Body of pancreas (tissue), 4 donors: ENCODE measurements at regions not wholly inside any gene's neighbourhood (a gene's known extent, or its start where the extent isn't known, plus 50 kb on each side); places are given as distances from the start of the nearest gene placed in this dataset.

Experiments used
- CTCF ChIP-seq, 7 experiments: fragments of 450-650 bp in 4 of 7; fragments of 200-600 bp in 3 of 7; sonication (generic) in 3 of 7; IDR thresholded peaks; one replicate each; pipeline ENCODE4 v1.5.1; 2016 to 2019; ENCODE audit warnings: antibody characterized with exemption in 7 of 7
- POLR2A ChIP-seq, 3 donors: fragments of 450-650 bp; IDR thresholded peaks; one replicate each; pipeline ENCODE4 v1.6.1; 2016; ENCODE audit warnings: antibody characterized with exemption in 3 of 3, mild to moderate bottlenecking in 2 of 3

GRCh38 chr12:74820324-74820723 lies 282.7 kb downstream of the ATXN7L3B start:
- TF ChIP-seq CTCF (IDR thresholded peaks at IDR 0.05), result no peak
- no peak for TF ChIP-seq POLR2A (IDR thresholded peaks at IDR 0.05)
